ENCODE measurements at regions not wholly inside any gene's neighbourhood (a gene's known extent, or its start where the extent isn't known, plus 50 kb on each side); places are given as distances from the start of the nearest gene placed in this dataset.

DNA sequence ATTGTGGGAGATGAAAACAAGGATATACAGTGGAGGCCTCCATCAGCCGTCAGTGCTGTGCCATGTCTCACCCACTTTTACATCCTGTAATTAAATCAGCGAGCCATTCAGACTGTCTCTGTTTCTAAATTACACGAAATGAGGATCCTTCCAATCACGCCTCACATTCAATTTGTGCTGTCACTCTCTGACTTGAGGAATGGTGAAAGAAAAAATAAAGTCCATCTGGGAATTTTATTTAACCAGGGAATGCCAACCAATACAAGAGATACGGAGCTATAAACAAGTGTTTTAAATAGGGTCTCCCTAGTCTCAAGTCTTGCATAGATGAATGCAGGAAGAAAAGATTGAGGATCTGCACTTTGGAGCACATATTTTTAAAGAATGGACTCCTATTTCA is 72.8 kb downstream of the CMPK2 start:
- TF ChIP-seq, protein P1, sequence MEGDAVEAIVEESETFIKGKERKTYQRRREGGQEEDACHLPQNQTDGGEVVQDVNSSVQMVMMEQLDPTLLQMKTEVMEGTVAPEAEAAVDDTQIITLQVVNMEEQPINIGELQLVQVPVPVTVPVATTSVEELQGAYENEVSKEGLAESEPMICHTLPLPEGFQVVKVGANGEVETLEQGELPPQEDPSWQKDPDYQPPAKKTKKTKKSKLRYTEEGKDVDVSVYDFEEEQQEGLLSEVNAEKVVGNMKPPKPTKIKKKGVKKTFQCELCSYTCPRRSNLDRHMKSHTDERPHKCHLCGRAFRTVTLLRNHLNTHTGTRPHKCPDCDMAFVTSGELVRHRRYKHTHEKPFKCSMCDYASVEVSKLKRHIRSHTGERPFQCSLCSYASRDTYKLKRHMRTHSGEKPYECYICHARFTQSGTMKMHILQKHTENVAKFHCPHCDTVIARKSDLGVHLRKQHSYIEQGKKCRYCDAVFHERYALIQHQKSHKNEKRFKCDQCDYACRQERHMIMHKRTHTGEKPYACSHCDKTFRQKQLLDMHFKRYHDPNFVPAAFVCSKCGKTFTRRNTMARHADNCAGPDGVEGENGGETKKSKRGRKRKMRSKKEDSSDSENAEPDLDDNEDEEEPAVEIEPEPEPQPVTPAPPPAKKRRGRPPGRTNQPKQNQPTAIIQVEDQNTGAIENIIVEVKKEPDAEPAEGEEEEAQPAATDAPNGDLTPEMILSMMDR (optimal IDR thresholded peaks at IDR 0.05 in 1 of 3, IDR thresholded peaks at IDR 0.05 in 1 of 3, conservative IDR thresholded peaks at IDR 0.05 in 1 of 3; ENCODE audit: extremely low read depth in 1 of 3, insufficient read depth in 2 of 3, low read length in 3 of 3), result no peak
- TF ChIP-seq EZH2 (IDR thresholded peaks at IDR 0.05; ENCODE audit: low read length), result no peak
